ENCODE measurements at regions not wholly inside any gene's neighbourhood (a gene's known extent, or its start where the extent isn't known, plus 50 kb on each side); places are given as distances from the start of the nearest gene placed in this dataset.
A peak's percentile ranks its signal among the peaks of the same experiment; 100 is the strongest.

DNA sequence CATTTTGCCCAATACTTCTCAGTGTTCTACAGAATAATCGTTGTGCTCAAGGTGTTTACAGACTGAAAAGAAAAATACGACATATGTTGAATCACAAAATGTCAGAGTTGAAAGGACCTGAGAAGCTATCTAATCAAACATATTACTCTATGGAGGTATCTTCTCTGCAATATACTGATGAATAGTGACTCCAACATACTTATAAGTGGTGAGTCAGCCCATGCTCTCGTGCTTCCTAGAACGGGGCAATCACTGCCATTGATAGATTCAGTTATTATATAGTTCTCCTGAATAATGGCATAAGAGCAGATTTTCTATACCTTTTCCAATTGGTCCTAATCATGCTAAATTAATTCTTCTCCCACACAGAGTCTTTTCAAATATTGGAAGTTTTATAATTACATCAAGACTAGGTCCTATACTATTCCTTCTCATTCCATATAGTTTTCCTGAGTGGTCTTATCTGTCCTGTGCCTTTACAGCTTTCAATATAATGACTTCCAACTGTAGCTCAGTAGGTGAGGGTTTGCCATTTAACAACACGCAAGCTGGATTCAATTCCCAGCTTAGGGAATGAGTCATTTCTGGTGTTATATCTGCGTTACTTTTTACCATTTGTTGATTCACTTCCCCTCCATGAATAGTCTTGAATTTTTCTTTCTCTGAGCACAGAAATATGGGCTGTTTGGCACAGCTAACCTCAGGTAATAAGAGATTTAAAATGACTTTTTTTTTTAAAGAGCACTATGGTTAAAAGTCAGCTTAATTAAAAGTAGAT, 81.1 kb downstream of the PLK2 start:
- no peak for DNase-seq (ENCODE audit: low spot score in 2 of 2)
- no peak overlapping the region for H3K27ac ChIP-seq
- H3K4me3 ChIP-seq: no peak overlapping the region
- intact Hi-C loops (cut with DNase I): no loop called here
- no peaks in the 10 kb centered on the region for H3K36me3 ChIP-seq
- no peaks in the 10 kb centered on the region for H3K27me3 ChIP-seq
- no peaks in the 10 kb centered on the region for H3K4me1 ChIP-seq
- H3K9me3 ChIP-seq: peaks cover 0 to 9% of the 10 kb centered on the region in 2 donors
- TF ChIP-seq, protein P1, sequence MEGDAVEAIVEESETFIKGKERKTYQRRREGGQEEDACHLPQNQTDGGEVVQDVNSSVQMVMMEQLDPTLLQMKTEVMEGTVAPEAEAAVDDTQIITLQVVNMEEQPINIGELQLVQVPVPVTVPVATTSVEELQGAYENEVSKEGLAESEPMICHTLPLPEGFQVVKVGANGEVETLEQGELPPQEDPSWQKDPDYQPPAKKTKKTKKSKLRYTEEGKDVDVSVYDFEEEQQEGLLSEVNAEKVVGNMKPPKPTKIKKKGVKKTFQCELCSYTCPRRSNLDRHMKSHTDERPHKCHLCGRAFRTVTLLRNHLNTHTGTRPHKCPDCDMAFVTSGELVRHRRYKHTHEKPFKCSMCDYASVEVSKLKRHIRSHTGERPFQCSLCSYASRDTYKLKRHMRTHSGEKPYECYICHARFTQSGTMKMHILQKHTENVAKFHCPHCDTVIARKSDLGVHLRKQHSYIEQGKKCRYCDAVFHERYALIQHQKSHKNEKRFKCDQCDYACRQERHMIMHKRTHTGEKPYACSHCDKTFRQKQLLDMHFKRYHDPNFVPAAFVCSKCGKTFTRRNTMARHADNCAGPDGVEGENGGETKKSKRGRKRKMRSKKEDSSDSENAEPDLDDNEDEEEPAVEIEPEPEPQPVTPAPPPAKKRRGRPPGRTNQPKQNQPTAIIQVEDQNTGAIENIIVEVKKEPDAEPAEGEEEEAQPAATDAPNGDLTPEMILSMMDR (IDR thresholded peaks at IDR 0.05): no peak

DNA sequence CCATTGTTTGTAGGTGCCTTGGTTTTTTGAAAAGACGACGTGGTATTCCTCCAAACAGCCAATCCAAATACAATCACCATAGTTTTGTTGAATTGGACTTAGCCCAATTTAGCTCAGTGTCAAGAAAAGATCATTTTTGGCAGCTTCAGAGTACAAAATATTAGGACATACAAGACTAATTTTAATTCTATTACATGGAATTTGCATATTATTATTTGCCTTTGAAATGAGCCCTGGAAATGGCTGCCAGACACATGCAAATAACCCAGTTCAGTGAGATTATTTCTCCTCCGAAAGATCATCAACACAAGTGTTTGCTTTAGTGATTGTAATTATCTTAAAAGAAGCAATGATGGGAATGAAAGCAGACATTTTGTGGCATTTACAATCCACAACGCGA, 89.3 kb downstream of the PLK2 start:
- TF ChIP-seq, protein P1 (IDR thresholded peaks at IDR 0.05): no peak
- intact Hi-C loops (cut with DNase I): no loop called here
- no peak for DNase-seq (ENCODE audit: low spot score in 2 of 2)
- Histone ChIP-seq H3K27me3 (no peaks in the 10 kb centered on the region), H3K9me3 (no peaks in the 10 kb centered on the region), H3K36me3 (no peaks in the 10 kb centered on the region), H3K27ac (no peak overlapping the region), H3K4me3 (no peak overlapping the region), H3K4me1 (no peaks in the 10 kb centered on the region)

DNA sequence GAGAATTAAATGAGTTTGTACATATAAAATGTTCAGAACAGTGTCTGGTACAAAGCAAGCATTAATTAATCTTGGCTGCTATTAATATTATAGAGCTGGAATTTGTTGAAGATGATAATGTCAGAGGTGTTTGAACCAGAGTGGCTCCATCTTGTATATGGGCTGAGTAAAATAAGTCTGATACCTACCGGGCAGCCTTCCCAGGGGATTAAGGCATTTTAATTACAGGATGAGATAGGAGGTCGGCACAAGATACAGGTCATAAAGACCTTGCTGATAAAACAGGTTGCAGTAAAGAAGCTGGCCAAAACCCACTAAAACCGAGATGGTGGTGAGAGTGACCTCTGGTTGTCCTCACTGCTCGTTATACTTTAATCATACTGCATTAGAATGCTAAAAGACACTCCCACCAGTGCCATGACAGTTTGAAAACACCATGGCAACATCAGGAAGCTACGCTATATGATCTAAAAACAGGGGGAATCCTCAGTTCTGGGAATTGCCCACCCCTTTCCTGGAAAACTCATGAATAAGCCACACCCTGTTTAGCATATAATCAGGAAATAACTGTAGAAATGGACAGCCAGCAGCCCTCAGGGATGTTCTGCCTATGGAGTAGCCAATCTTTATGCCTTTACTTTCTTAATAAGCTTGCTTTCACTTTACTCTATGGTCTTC, 90.2 kb downstream of the PLK2 start:
- Histone ChIP-seq H3K36me3 (no peaks in the 10 kb centered on the region), H3K4me1 (no peaks in the 10 kb centered on the region), H3K27me3 (no peaks in the 10 kb centered on the region), H3K4me3 (no peak overlapping the region), H3K9me3 (no peaks in the 10 kb centered on the region), H3K27ac (no peak overlapping the region)
- no peak for DNase-seq (ENCODE audit: low spot score in 2 of 2)
- TF ChIP-seq, protein P1 (IDR thresholded peaks at IDR 0.05): no peak
- intact Hi-C loops (cut with DNase I): no loop called here

DNA sequence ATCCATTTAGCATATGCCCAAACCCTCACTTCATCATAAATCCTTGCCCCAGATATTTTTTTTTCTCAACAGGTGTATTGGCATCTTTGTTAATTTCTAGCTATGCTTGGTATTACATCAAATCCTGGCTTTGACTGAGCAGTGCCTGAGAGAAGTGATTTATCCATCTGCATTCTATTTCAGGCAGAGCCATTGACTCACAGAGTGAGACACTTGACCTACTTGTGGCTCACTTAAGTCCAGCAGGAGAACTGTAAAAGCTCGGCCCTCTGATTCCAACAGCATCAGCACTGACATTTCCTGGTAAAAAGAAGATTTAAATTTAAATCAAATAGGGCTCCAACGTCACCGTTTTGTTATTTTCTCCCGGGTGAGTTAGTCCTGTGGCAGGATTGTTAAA, 93.4 kb downstream of the PLK2 start:
- Histone ChIP-seq H3K4me3 (no peak overlapping the region), H3K27me3 (no peaks in the 10 kb centered on the region), H3K9me3 (no peaks in the 10 kb centered on the region), H3K36me3 (no peaks in the 10 kb centered on the region), H3K4me1 (no peaks in the 10 kb centered on the region), H3K27ac (peak overlapping the region; percentile 15 to 34)
- intact Hi-C loops (cut with DNase I): no loop called here
- TF ChIP-seq, protein P1 (IDR thresholded peaks at IDR 0.05): no peak
- DNase-seq (ENCODE audit: low spot score in 2 of 2): no peak

DNA sequence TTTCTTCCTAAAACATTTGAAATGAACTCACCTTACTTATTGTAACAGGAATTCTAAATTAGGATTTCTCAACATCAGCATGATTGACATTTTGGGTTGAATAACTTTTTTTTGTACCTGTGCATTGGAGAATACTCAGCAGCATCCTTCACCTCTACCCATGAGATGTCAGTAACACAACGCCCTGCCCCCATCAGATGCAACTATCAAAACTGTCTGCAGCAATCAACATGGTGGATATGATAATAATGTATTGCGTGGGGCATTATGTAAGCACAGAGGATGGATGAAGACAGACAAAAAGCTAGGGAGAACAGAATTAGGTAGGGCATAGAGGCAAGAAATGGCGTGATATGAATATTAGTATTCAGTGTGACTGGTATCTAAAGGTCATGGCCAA, 94.1 kb downstream of the PLK2 start:
- Histone ChIP-seq H3K27ac (no peak overlapping the region), H3K36me3 (no peaks in the 10 kb centered on the region), H3K4me1 (no peaks in the 10 kb centered on the region), H3K9me3 (no peaks in the 10 kb centered on the region), H3K4me3 (no peak overlapping the region), H3K27me3 (no peaks in the 10 kb centered on the region)
- TF ChIP-seq, protein P1 (IDR thresholded peaks at IDR 0.05): no peak
- DNase-seq (ENCODE audit: low spot score in 2 of 2): no peak
- intact Hi-C loops (cut with DNase I): no loop called here
